Large intestine (tissue), 3 donors: ENCODE measurements at regions not wholly inside any gene's neighbourhood (a gene's known extent, or its start where the extent isn't known, plus 50 kb on each side); places are given as distances from the start of the nearest gene placed in this dataset.
"Not testable (repeated sequence)": the region's sequence is repeated elsewhere in the genome, so short reads cannot be mapped to it uniquely, and the experiment has no call there.

Experiments
- DNase-seq, 2 donors: peaks; one replicate each; pipeline versions ENCODE4 v3.0.0 to v3.0.0-alpha.2; 2013
- H3K27ac ChIP-seq: one replicate; pipeline ENCODE4 v1.5.1; 2013; ENCODE audit warnings: low read length
- H3K27me3 ChIP-seq: 2 replicates; pipeline ENCODE4 v1.6.1; 2013; ENCODE audit warnings: low read length; ENCODE audit not compliant: control insufficient read depth, insufficient read depth
- H3K36me3 ChIP-seq: 2 replicates; pipeline ENCODE4 v1.6.1; 2013; ENCODE audit warnings: low read length; ENCODE audit not compliant: control insufficient read depth, insufficient read depth
- H3K4me1 ChIP-seq: one replicate; pipeline ENCODE4 v1.6.1; 2013; ENCODE audit warnings: low read length; ENCODE audit not compliant: control insufficient read depth, insufficient read depth
- H3K4me3 ChIP-seq: one replicate; pipeline ENCODE4 v1.5.1; 2013; ENCODE audit warnings: low read length
- H3K9me3 ChIP-seq: one replicate; pipeline ENCODE4 v1.6.1; 2013; ENCODE audit warnings: mild to moderate bottlenecking, low read depth, low read length, moderate library complexity; ENCODE audit not compliant: control insufficient read depth
- WGBS: methylation state at CpG from one replicate; pipeline ENCODE4 v1.1.5; 2013; ENCODE audit warnings: low lambda C conversion rate; ENCODE audit not compliant: insufficient coverage; 5-methylcytosine and 5-hydroxymethylcytosine counted together

GRCh38 chr1:196059210-196059609 is 549.0 kb downstream of the KCNT2 start:
- no peak for DNase-seq
- H3K4me3 ChIP-seq: no peak overlapping the region
- no peaks in the 10 kb centered on the region for H3K9me3 ChIP-seq
- H3K27ac ChIP-seq: no peak overlapping the region
- no peaks in the 10 kb centered on the region for H3K36me3 ChIP-seq
- no peaks in the 10 kb centered on the region for H3K4me1 ChIP-seq
- H3K27me3 ChIP-seq: no peaks in the 10 kb centered on the region

GRCh38 chr1:196056966-196057365 is 551.3 kb downstream of the KCNT2 start:
- H3K9me3 ChIP-seq: no peaks in the 10 kb centered on the region
- WGBS: no CpG with 5 or more reads among the region's 4 CpGs
- DNase-seq: no peak
- H3K4me1 ChIP-seq: no peaks in the 10 kb centered on the region
- no peak overlapping the region for H3K4me3 ChIP-seq
- H3K36me3 ChIP-seq: no peaks in the 10 kb centered on the region
- no peaks in the 10 kb centered on the region for H3K27me3 ChIP-seq
- H3K27ac ChIP-seq: no peak overlapping the region

- H3K36me3 ChIP-seq: no peaks in the 10 kb centered on the region
- H3K27ac ChIP-seq: no peak overlapping the region
- H3K27me3 ChIP-seq: no peaks in the 10 kb centered on the region
- 100% methylated on average over 2 of the region's 2 CpGs for WGBS
- H3K4me1 ChIP-seq: no peaks in the 10 kb centered on the region
- no peaks in the 10 kb centered on the region for H3K9me3 ChIP-seq
- H3K4me3 ChIP-seq: no peak overlapping the region
- DNase-seq: no peak
Observed at GRCh38 chr1:196049407-196049806, 558.8 kb downstream of the KCNT2 start.

- Histone ChIP-seq H3K27ac (no peak overlapping the region), H3K4me1 (no peaks in the 10 kb centered on the region), H3K36me3 (no peaks in the 10 kb centered on the region), H3K9me3 (no peaks in the 10 kb centered on the region), H3K4me3 (no peak overlapping the region), H3K27me3 (no peaks in the 10 kb centered on the region)
- WGBS: no CpG with 5 or more reads among the region's 2 CpGs
- DNase-seq: no peak
Observed at GRCh38 chr1:196043268-196043667, 565.0 kb downstream of the KCNT2 start.

- Histone ChIP-seq H3K27ac (no peak overlapping the region), H3K9me3 (no peaks in the 10 kb centered on the region), H3K27me3 (no peaks in the 10 kb centered on the region), H3K4me1 (no peaks in the 10 kb centered on the region), H3K36me3 (no peaks in the 10 kb centered on the region), H3K4me3 (no peak overlapping the region)
- 79% methylated on average over 4 of the region's 6 CpGs for WGBS
- DNase-seq: no peak
Observed at GRCh38 chr1:196034080-196034706, 574.0 kb downstream of the KCNT2 start.

GRCh38 chr1:196031387-196031786 is 576.9 kb downstream of the KCNT2 start:
- not testable (repeated sequence) for H3K27me3 ChIP-seq, DNase-seq, H3K4me3 ChIP-seq, H3K36me3 ChIP-seq, H3K27ac ChIP-seq, H3K4me1 ChIP-seq, H3K9me3 ChIP-seq
- WGBS: no CpG with 5 or more reads among the region's 2 CpGs

- no peak overlapping the region for H3K4me3 ChIP-seq
- no peaks in the 10 kb centered on the region for H3K4me1 ChIP-seq
- no peaks in the 10 kb centered on the region for H3K36me3 ChIP-seq
- H3K27ac ChIP-seq: no peak overlapping the region
- H3K9me3 ChIP-seq: no peaks in the 10 kb centered on the region
- 88% methylated on average over 1 of the region's 1 CpG for WGBS
- no peaks in the 10 kb centered on the region for H3K27me3 ChIP-seq
- no peak for DNase-seq
Observed at GRCh38 chr1:196030455-196030854, 577.8 kb downstream of the KCNT2 start.

GRCh38 chr1:196029410-196029809 is 578.8 kb downstream of the KCNT2 start:
- H3K4me1 ChIP-seq: no peaks in the 10 kb centered on the region
- no peaks in the 10 kb centered on the region for H3K36me3 ChIP-seq
- H3K27ac ChIP-seq: no peak overlapping the region
- WGBS: no CpG with 5 or more reads among the region's 1 CpG
- no peaks in the 10 kb centered on the region for H3K27me3 ChIP-seq
- H3K9me3 ChIP-seq: no peaks in the 10 kb centered on the region
- H3K4me3 ChIP-seq: no peak overlapping the region
- no peak for DNase-seq

- Histone ChIP-seq H3K4me3 (no peak overlapping the region), H3K27me3 (no peaks in the 10 kb centered on the region), H3K9me3 (no peaks in the 10 kb centered on the region), H3K36me3 (no peaks in the 10 kb centered on the region), H3K4me1 (no peaks in the 10 kb centered on the region), H3K27ac (no peak overlapping the region)
- DNase-seq: no peak
- WGBS: no CpG with 5 or more reads among the region's 1 CpG
Observed at GRCh38 chr1:196027127-196027526, 581.1 kb downstream of the KCNT2 start.

GRCh38 chr1:196021174-196021573 is 587.1 kb downstream of the KCNT2 start:
- WGBS: no CpG with 5 or more reads among the region's 7 CpGs

GRCh38 chr1:196009362-196009761 is 598.9 kb downstream of the KCNT2 start:
- H3K4me3 ChIP-seq: no peak overlapping the region
- no peaks in the 10 kb centered on the region for H3K9me3 ChIP-seq
- H3K4me1 ChIP-seq: no peaks in the 10 kb centered on the region
- no peaks in the 10 kb centered on the region for H3K27me3 ChIP-seq
- H3K27ac ChIP-seq: no peak overlapping the region
- DNase-seq: no peak
- H3K36me3 ChIP-seq: no peaks in the 10 kb centered on the region

More at GRCh38 chr1:196021174-196021573, 587.1 kb downstream of the KCNT2 start:
- not testable (repeated sequence) for H3K4me1 ChIP-seq, H3K9me3 ChIP-seq, H3K27me3 ChIP-seq, H3K27ac ChIP-seq, H3K4me3 ChIP-seq, H3K36me3 ChIP-seq, DNase-seq
